OCI-LY3 (cell line): ENCODE measurements at regions not wholly inside any gene's neighbourhood (a gene's known extent, or its start where the extent isn't known, plus 50 kb on each side); places are given as distances from the start of the nearest gene placed in this dataset.

Experiments used
- CTCF ChIP-seq: fragments of 200-600, 300-600 bp; sonication (generic); IDR thresholded peaks from 2 replicates; pipeline ENCODE4 v1.5.1; 2014; ENCODE audit warnings: antibody characterized with exemption, low read length, low read depth
- EZH2phosphoT487 ChIP-seq: fragments of 200-600 bp; shearing (Covaris generic); IDR thresholded peaks from 2 replicates; pipeline ENCODE4 v1.6.1; 2018; ENCODE audit warnings: antibody characterized with exemption, mixed run types, low read depth

DNA sequence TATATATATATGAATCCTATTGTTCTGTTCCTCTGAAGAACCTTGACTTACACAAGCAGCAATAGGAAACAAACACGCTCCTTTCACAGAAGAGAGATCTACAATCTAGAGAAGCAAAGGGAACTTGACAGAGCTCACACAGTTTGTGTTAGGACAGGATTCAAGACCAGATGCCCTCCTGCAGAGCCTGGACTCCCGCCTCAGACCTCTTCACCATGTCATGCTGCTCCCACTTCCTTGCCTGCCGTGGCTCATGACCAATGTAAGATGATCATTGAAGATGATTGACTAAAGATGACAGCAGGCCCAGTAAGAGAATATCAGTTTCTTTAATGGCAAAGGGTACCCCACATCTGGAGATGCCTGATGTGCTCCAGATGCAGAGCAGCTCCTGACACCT lies 111.2 kb upstream of the AGAP1 start:
- no peak for TF ChIP-seq CTCF
- no peak for TF ChIP-seq EZH2phosphoT487
